GM20431 (cell line): ENCODE measurements at regions not wholly inside any gene's neighbourhood (a gene's known extent, or its start where the extent isn't known, plus 50 kb on each side); places are given as distances from the start of the nearest gene placed in this dataset.

Experiments used
- in situ Hi-C: fragments of 300-500 bp; cut with MseI, MboI; formaldehyde crosslinking; loops from one replicate; pipeline ENCODE4 v1.15.0; 2020; ENCODE audit warnings: low sequenced_read_pairs; ENCODE audit not compliant: unreplicated experiment

GRCh38 chr2:41488888-41489287 lies 558.9 kb upstream of the PKDCC start:
- in situ Hi-C loops, result no loop called here

- in situ Hi-C loops, result no loop called here
Observed at GRCh38 chr2:41489638-41490037, 558.2 kb upstream of the PKDCC start.

GRCh38 chr2:41495050-41495449 lies 552.8 kb upstream of the PKDCC start:
- in situ Hi-C loops, result no loop called here

GRCh38 chr2:41496908-41497307 lies 550.9 kb upstream of the PKDCC start:
- in situ Hi-C loops, result no loop called here

DNA sequence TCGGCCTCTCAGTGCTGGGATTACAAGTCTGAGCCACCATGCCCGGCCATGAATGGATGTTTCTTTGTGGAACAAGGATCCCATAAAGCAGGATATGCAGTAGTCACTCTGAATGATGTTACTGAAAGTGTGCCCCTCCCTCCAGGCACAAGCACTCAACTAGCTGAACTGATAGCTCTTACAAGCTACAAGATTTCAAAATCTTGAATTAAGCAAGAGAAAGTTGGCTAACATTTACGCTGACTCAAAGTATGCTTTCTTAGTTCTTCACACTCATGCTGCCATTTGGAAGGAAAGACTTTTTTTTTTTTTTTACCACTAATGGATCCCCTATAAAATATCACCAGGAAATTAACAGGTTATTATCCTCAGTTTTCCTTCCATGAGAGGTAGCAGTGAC lies 549.0 kb upstream of the PKDCC start:
- in situ Hi-C loops, result no loop called here

DNA sequence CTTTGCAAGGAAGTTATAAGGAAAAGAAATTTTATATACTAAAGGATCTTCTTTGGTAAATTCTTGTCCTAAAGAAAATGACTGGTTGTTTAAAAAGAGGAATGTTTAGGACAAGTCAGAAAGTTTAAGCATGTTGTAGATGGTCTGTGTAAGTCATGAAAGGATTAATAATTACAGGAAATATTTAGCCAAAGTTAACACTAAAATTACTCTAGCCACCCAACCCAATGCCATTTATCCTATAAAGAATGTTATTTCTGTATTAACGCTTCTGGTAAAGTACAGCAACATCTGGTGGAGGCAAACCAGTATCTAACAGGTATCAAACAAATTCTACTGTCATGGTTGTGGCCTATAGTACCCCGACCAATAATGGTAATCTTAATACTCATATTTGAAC lies 546.9 kb upstream of the PKDCC start:
- in situ Hi-C loops, result no loop called here

- in situ Hi-C loops, result no loop called here
Observed at GRCh38 chr2:41502752-41503151, 545.1 kb upstream of the PKDCC start.

DNA sequence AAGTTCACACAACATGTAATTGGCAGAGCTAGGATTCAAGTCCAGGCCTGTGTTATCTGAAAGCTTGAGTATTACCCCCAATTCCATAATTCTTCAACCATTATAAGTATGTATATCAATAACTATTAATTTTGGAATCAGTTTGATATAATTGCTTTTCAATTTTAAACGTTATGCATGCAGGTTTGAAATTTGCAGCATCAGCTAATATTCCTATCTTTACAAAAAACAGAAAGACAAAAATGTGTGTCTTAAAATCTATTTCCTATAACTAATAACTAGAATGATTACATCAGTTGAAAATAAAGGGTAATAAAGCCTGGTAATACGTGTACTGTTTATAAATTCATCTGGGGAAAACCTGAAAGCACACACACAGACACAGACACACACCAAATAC lies 543.3 kb upstream of the PKDCC start:
- in situ Hi-C loops, result no loop called here

- in situ Hi-C loops, result no loop called here
Observed at GRCh38 chr2:41510108-41510507, 537.7 kb upstream of the PKDCC start.

DNA sequence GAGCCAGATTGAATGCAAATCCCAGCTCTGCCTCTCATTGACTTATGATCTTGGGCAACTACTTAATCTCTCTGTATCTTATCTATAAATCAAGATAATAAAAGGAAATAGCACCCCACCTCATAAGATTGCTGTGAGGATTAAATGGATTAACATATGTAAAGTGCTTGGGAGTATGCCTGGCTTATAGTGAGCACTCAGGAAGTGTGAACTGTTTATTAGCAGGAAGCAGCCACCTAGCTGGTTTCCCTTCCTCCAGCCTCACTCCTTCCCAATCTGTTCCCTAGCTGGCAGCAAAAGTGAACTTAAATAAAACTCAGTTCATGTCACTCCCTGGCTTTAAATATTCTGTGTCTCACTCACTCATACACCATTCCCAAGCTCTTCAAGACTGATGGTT lies 526.6 kb upstream of the PKDCC start:
- in situ Hi-C loops, result no loop called here

- in situ Hi-C loops, result no loop called here
Observed at GRCh38 chr2:41527525-41528323, 520.1 kb upstream of the PKDCC start.

GRCh38 chr2:41535575-41535974 lies 512.2 kb upstream of the PKDCC start:
- in situ Hi-C loops, result no loop called here

DNA sequence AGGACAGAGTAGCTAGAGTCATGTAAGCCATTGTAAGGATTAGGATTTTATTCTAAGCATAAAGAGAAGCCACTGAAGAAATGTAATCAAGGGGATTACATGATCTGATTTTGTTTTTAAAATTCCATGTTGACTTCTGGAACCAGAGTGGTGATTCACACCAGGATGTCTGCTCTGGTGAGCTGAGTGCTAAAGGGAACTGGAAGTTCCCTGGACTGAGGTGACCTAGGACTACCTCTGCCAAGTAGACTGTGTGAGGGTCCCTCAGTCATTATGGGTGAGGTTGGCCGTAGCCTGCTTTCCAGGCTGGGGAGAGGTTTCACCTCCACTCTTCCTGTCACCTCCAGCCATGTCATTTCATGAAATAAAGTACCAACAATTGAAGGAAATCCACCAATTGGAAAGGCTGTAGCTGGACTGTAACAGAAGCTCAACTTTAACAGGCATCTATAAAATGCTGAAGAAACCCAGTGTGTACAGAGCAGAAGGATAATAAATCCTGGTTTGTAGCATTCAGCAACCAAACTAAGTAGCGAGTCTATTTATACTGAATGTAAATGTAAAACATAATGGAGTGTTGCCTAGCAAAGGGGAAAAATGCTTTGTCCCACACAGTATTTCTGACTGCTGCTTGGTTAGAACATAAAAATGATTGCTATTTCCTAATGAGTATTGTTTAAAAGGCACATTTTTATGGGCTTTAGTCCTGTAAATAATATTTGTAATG lies 507.4 kb upstream of the PKDCC start:
- in situ Hi-C loops, result no loop called here

- in situ Hi-C loops, result no loop called here
Observed at GRCh38 chr2:41543726-41544125, 504.1 kb upstream of the PKDCC start.

GRCh38 chr2:41544709-41545108 lies 503.1 kb upstream of the PKDCC start:
- in situ Hi-C loops, result no loop called here

- in situ Hi-C loops, result no loop called here
Observed at GRCh38 chr2:41546031-41546430, 501.8 kb upstream of the PKDCC start.

DNA sequence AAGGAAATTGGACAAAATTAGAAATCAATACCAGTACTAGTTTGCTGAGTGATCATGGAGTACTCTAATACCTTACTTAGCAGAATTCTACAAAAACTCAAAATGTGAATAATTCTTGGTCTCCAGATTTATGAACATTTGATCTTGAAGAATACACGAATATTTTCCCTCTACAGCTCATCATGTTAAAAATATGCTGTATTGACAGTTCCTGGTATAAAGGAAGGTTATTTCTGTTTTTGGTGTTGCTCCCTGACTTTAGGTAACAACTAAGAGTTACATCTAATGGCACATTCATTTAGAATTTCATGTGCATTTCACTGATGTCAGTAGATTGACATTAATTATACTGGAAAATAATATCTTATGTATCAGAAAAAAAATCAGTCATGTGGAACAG lies 479.2 kb upstream of the PKDCC start:
- in situ Hi-C loops, result no loop called here

DNA sequence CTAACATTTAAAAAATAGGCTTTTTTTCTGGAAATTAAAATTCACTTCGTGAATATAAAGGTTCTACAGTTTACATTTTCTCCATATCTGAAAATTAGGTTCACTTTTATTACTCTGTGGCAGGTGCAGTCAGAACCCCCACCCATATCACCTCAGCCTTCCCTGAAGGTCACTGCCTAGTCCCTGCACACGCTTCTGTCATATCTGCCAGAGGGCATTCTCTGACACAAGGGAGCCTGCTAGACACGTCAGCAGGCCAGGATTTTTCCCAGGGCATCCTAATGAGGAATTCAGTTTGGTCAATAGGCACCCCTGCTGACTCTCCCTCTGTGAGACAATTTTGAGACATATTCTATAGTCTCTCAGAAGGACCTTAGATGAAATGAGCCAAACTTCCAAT lies 475.7 kb upstream of the PKDCC start:
- in situ Hi-C loops, result no loop called here

GRCh38 chr2:41576423-41576822 lies 471.4 kb upstream of the PKDCC start:
- in situ Hi-C loops, result no loop called here

DNA sequence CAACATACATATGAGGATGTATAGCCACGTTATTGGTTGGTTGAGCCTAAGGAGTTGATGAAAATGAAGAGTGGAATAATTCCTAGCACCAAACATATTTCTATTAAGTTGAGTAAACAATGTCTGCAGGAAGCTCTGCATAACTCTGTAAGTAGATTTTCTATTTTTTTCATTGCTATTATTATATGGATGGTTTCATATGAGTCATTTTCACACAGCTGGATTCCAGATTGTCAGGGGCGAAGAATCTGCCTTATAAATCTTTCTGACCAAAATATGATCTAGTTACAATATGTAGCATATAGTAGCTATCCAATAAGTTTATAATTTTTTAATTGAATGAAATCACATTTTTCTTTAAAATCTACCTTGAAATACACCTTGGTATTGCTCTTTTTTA lies 468.0 kb upstream of the PKDCC start:
- in situ Hi-C loops, result no loop called here

- in situ Hi-C loops, result no loop called here
Observed at GRCh38 chr2:41580806-41581205, 467.0 kb upstream of the PKDCC start.

GRCh38 chr2:41595240-41595639 lies 452.6 kb upstream of the PKDCC start:
- in situ Hi-C loops, result no loop called here
